WTC11 (cell line): ENCODE measurements at regions not wholly inside any gene's neighbourhood (a gene's known extent, or its start where the extent isn't known, plus 50 kb on each side); places are given as distances from the start of the nearest gene placed in this dataset.

Source experiments
- CDX4 ChIP-seq: fragments of 250-450 bp; sonication (Bioruptor Pico); IDR thresholded peaks from 2 replicates; pipeline ENCODE4 v1.9.0; 2021; ENCODE audit warnings: moderate library complexity, mild to moderate bottlenecking, inconsistent platforms, borderline replicate concordance
- CTCF ChIP-seq: fragments of 200-600 bp; IDR thresholded peaks from 2 replicates; pipeline ENCODE4 v1.8.0; 2022; ENCODE audit warnings: antibody characterized with exemption
- E2F4 ChIP-seq: sonication (generic); formaldehyde crosslinking; IDR thresholded peaks from 2 replicates; pipeline ENCODE4 v1.8.1; 2022; ENCODE audit warnings: low read depth, mild to moderate bottlenecking, moderate library complexity, missing genetic modification reagents, borderline replicate concordance
- SP1 ChIP-seq: sonication (generic); formaldehyde crosslinking; conservative IDR thresholded peaks from 2 replicates; pipeline ENCODE4 v1.8.1; 2022; ENCODE audit warnings: missing genetic modification reagents
- USF1 ChIP-seq: sonication (generic); formaldehyde crosslinking; IDR thresholded peaks from 2 replicates; pipeline ENCODE4 v1.8.0; 2022; ENCODE audit warnings: mild to moderate bottlenecking, missing genetic modification reagents

GRCh38 chr6:19590501-19591131 is 246.6 kb upstream of the ID4 start:
- TF ChIP-seq CTCF (no peak), E2F4 (no peak), SP1 (no peak), CDX4 (CRISPR knock-in tag) (no peak), USF1 (no peak)
